GM12874 (cell line): ENCODE measurements at regions not wholly inside any gene's neighbourhood (a gene's known extent, or its start where the extent isn't known, plus 50 kb on each side); places are given as distances from the start of the nearest gene placed in this dataset.

Experiments used
- TF ChIP-seq, protein P1 (sequence below): IDR thresholded peaks from 2 replicates; pipeline ENCODE4 v1.5.1; 2011; ENCODE audit warnings: low read depth, mild to moderate bottlenecking, control low read depth, low read length, moderate library complexity; ENCODE audit not compliant: insufficient read depth

- TF ChIP-seq, protein P1, sequence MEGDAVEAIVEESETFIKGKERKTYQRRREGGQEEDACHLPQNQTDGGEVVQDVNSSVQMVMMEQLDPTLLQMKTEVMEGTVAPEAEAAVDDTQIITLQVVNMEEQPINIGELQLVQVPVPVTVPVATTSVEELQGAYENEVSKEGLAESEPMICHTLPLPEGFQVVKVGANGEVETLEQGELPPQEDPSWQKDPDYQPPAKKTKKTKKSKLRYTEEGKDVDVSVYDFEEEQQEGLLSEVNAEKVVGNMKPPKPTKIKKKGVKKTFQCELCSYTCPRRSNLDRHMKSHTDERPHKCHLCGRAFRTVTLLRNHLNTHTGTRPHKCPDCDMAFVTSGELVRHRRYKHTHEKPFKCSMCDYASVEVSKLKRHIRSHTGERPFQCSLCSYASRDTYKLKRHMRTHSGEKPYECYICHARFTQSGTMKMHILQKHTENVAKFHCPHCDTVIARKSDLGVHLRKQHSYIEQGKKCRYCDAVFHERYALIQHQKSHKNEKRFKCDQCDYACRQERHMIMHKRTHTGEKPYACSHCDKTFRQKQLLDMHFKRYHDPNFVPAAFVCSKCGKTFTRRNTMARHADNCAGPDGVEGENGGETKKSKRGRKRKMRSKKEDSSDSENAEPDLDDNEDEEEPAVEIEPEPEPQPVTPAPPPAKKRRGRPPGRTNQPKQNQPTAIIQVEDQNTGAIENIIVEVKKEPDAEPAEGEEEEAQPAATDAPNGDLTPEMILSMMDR, result no peak
Measured at GRCh38 chr10:28812384-28813372, 135.4 kb downstream of the BAMBI start.

GRCh38 chr10:28815681-28816080, 138.4 kb downstream of the BAMBI start:
- TF ChIP-seq, protein P1, result no peak

GRCh38 chr10:28822719-28823464, 145.6 kb downstream of the BAMBI start:
- TF ChIP-seq, protein P1, result no peak

DNA sequence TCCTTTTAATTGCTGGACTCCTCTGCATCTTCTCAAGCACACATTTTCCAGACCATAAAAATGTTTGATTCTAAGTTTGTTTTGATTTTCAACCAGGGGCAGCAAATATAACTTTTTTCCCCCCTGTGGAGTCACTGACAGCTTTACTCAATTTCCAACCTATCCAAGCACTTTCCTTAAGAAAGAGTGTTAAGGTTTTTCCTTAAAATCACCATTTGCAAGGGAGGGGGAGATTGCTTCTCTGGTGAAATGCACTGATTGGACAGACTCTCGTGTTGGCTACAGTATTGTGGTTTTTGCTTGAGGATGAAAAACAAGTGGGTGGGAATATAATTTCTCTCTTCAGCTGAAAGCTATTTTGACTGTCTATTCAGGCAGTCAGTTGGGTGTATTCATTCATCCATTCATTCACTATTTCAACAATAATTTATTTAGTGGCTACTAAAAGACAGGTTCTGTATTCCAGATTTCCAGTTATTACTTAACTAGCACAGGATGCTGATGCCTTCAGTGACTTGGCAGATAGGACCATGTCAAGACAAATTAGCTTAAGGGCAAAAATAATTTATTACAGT, 146.3 kb downstream of the BAMBI start:
- TF ChIP-seq, protein P1, result no peak

DNA sequence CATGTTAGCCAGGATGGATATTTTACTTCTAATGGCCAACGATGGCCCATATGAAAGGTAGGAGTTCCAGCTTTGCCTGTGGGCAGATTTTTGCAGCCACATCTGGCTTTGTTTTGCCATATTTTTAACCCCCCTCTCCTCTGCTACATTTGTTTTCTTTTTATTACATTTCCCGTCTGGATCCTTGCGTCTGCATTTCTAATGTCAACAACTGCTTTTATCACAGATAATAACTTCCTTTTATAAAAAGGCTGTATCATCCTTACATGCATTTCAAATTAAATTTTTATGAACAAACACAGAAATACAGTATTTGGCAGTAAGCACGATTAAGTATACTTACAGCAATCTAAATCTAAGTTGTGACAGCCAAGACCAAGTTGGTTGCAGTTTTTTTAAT, 156.0 kb downstream of the BAMBI start:
- TF ChIP-seq, protein P1, result no peak

DNA sequence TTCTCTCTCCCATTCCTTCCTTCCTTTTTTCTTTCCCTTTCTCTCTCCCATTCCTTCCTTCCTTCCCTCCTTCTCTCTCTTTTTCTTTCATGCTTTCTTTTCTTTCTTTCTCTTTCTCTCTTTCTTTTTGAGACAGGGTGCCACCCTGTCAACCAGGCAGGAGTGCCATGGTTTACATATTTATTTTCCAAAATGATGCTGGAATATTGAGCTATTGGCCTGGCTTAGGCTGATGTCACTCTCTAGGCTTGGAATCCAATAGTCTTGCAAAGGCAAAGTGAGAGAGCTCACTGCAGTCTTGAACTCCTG, 159.1 kb downstream of the BAMBI start:
- TF ChIP-seq, protein P1, result no peak
